ENCODE measurements at regions not wholly inside any gene's neighbourhood (a gene's known extent, or its start where the extent isn't known, plus 50 kb on each side); places are given as distances from the start of the nearest gene placed in this dataset.
"Not testable (repeated sequence)": the region's sequence is repeated elsewhere in the genome, so short reads cannot be mapped to it uniquely, and the experiment has no call there.

DNA sequence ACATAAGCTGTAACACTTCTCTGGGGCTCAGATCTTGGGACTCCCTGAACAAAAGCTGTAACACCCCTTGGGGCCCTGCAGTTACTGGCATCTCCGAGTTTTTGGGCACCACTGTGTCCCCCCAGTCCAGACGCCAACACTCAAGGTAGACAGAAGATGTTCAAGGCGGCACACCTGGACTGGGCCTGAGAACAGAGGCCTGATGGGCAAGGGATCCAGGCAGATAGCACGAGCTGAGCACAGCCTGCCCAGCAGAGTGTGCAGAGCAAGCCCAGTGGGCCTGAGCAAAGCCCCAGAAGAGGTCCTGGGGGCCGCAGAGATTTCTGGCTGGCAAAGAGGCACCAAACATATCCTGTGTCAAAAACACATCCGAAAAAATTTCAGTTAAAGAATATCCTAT, 1163.3 kb upstream of the PRR20A start:
- Histone ChIP-seq H3K4me1 (ENCODE audit: insufficient read depth) (no peaks in the 10 kb centered on the region), H3K9me3 (ENCODE audit: low read depth) (no peaks in the 10 kb centered on the region), H3K36me3 (replicated peaks; ENCODE audit: insufficient read depth, low read depth) (no peaks in the 10 kb centered on the region), H3K27me3 (no peaks in the 10 kb centered on the region), H3K9me2 (replicated peaks; ENCODE audit: insufficient read depth) (no peaks in the 10 kb centered on the region), H3K4me3 (no peak overlapping the region), H4K20me1 (ENCODE audit: insufficient read depth, poor library complexity, severe bottlenecking) (no peaks in the 10 kb centered on the region), H3K4me2 (no peak overlapping the region), H3K27ac (no peak overlapping the region), H3K79me2 (no peaks in the 10 kb centered on the region), H2AFZ (no peak overlapping the region)
- no peak for DNase-seq (ENCODE audit: low spot score)
- 95% methylated on average over 6 of the region's 6 CpGs for WGBS (ENCODE audit: low lambda C conversion rate, missing lambda C conversion rate)
- TF ChIP-seq EZH2 (IDR thresholded peaks at IDR 0.05; ENCODE audit: borderline replicate concordance), result no peak
- TF ChIP-seq, protein P1, sequence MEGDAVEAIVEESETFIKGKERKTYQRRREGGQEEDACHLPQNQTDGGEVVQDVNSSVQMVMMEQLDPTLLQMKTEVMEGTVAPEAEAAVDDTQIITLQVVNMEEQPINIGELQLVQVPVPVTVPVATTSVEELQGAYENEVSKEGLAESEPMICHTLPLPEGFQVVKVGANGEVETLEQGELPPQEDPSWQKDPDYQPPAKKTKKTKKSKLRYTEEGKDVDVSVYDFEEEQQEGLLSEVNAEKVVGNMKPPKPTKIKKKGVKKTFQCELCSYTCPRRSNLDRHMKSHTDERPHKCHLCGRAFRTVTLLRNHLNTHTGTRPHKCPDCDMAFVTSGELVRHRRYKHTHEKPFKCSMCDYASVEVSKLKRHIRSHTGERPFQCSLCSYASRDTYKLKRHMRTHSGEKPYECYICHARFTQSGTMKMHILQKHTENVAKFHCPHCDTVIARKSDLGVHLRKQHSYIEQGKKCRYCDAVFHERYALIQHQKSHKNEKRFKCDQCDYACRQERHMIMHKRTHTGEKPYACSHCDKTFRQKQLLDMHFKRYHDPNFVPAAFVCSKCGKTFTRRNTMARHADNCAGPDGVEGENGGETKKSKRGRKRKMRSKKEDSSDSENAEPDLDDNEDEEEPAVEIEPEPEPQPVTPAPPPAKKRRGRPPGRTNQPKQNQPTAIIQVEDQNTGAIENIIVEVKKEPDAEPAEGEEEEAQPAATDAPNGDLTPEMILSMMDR (IDR thresholded peaks at IDR 0.05; ENCODE audit: poor library complexity), result no peak
- TF ChIP-seq EZH2phosphoT487 (IDR thresholded peaks at IDR 0.05; ENCODE audit: low read depth, severe bottlenecking, unreplicated experiment), result no peak

DNA sequence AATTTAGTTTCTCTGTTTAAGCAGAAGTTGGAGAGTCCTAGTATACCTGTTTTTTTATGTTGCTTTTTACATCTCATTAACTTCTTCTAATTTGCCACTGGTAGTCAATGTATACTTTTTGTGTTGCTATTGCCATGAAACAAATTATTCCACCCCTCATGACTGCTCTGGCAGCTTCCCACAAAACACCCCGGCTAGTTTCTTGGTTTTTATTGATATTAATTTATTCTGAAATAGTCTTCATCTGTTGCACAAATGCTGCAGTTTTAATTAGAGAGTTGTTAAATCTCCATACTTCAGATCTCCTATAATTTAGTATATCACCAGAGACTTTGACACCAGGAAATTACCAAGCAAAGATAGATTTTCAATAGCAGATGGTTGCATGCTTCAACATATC, 1159.3 kb upstream of the PRR20A start:
- no peak overlapping the region for H3K4me3 ChIP-seq
- H3K9me3 ChIP-seq (ENCODE audit: low read depth), result no peaks in the 10 kb centered on the region
- no peak overlapping the region for H3K4me2 ChIP-seq
- H3K79me2 ChIP-seq, result no peaks in the 10 kb centered on the region
- no peak overlapping the region for H3K27ac ChIP-seq
- no peaks in the 10 kb centered on the region for H4K20me1 ChIP-seq (ENCODE audit: insufficient read depth, poor library complexity, severe bottlenecking)
- no peaks in the 10 kb centered on the region for H3K9me2 ChIP-seq (replicated peaks; ENCODE audit: insufficient read depth)
- no peaks in the 10 kb centered on the region for H3K27me3 ChIP-seq
- no peak overlapping the region for H2AFZ ChIP-seq
- no peaks in the 10 kb centered on the region for H3K4me1 ChIP-seq (ENCODE audit: insufficient read depth)
- H3K36me3 ChIP-seq (replicated peaks; ENCODE audit: insufficient read depth, low read depth), result no peaks in the 10 kb centered on the region
- WGBS (ENCODE audit: low lambda C conversion rate, missing lambda C conversion rate), result 83% methylated on average over 1 of the region's 1 CpG
- TF ChIP-seq EZH2phosphoT487 (IDR thresholded peaks at IDR 0.05; ENCODE audit: low read depth, severe bottlenecking, unreplicated experiment) (no peak), EZH2 (IDR thresholded peaks at IDR 0.05; ENCODE audit: borderline replicate concordance) (no peak)
- TF ChIP-seq, protein P1 (IDR thresholded peaks at IDR 0.05; ENCODE audit: poor library complexity), result no peak
- DNase-seq (ENCODE audit: low spot score), result no peak

DNA sequence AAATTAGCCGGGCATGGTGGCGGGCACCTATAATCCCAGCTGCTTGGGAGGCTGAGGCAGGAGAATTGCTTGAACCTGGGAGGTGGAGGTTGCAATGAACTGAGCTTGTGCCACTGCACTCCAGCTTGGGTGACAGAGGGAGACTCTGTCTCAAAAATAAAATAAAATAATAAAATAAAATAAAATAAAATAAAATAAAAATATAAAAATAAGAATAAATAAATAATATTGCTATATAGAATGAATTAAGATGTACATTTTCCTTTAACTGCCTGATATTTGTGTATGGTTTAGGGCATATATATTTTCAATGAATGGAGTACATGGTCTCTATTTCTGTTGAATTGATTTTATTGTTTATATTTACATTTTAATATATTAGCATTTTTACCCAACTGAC, 1156.7 kb upstream of the PRR20A start:
- H3K4me3 ChIP-seq; H2AFZ ChIP-seq; DNase-seq (ENCODE audit: low spot score); H3K4me1 ChIP-seq (ENCODE audit: insufficient read depth); H3K36me3 ChIP-seq (replicated peaks; ENCODE audit: insufficient read depth, low read depth); H3K4me2 ChIP-seq; H3K27me3 ChIP-seq; H3K79me2 ChIP-seq; H3K9me2 ChIP-seq (replicated peaks; ENCODE audit: insufficient read depth); H3K9me3 ChIP-seq (ENCODE audit: low read depth); H3K27ac ChIP-seq; H4K20me1 ChIP-seq (ENCODE audit: insufficient read depth, poor library complexity, severe bottlenecking): not testable (repeated sequence)
- 91% methylated on average over 2 of the region's 2 CpGs for WGBS (ENCODE audit: low lambda C conversion rate, missing lambda C conversion rate)

DNA sequence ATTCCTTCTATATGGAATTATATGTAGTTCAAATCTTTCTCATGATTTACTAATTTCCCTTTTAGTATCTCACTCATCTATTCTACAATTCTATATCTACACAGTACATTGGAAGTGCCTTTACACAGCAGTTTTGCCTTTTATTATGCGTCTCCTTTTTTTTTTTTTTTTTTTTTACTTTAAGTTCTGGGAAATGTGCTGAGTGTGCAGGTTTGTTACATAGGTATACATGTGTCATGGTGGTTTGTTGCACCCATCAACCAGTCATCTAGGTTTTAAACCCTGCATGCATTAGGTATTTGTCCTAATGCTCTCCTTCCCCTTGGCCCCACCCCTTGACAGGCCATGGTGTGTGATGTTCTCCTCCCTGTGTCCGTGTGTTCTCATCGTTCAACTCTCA, 1150.1 kb upstream of the PRR20A start:
- no peak for DNase-seq (ENCODE audit: low spot score)
- Histone ChIP-seq H3K4me3 (no peak overlapping the region), H3K9me3 (ENCODE audit: low read depth) (no peaks in the 10 kb centered on the region), H4K20me1 (ENCODE audit: insufficient read depth, poor library complexity, severe bottlenecking) (no peaks in the 10 kb centered on the region), H2AFZ (no peak overlapping the region), H3K4me2 (no peak overlapping the region), H3K27me3 (no peaks in the 10 kb centered on the region), H3K9me2 (replicated peaks; ENCODE audit: insufficient read depth) (no peaks in the 10 kb centered on the region), H3K27ac (no peak overlapping the region), H3K36me3 (replicated peaks; ENCODE audit: insufficient read depth, low read depth) (no peaks in the 10 kb centered on the region), H3K4me1 (ENCODE audit: insufficient read depth) (no peaks in the 10 kb centered on the region), H3K79me2 (no peaks in the 10 kb centered on the region)
- 98% methylated on average over 3 of the region's 3 CpGs for WGBS (ENCODE audit: low lambda C conversion rate, missing lambda C conversion rate)
- TF ChIP-seq, protein P1 (IDR thresholded peaks at IDR 0.05; ENCODE audit: poor library complexity), result no peak
- TF ChIP-seq EZH2 (IDR thresholded peaks at IDR 0.05; ENCODE audit: borderline replicate concordance), result no peak
- no peak for TF ChIP-seq EZH2phosphoT487 (IDR thresholded peaks at IDR 0.05; ENCODE audit: low read depth, severe bottlenecking, unreplicated experiment)

Measured in hepatocyte (in vitro differentiated cells).